GM21381 (cell line): ENCODE measurements at regions not wholly inside any gene's neighbourhood (a gene's known extent, or its start where the extent isn't known, plus 50 kb on each side); places are given as distances from the start of the nearest gene placed in this dataset.
"Not testable (repeated sequence)": the region's sequence is repeated elsewhere in the genome, so short reads cannot be mapped to it uniquely, and the experiment has no call there.

Source experiments
- ATAC-seq: cut with Tn5 transposase; IDR thresholded peaks from one replicate; pipeline ENCODE4 v1.9.1; 2021; ENCODE audit warnings: mild to moderate bottlenecking, moderate library complexity; ENCODE audit not compliant: unreplicated experiment

DNA sequence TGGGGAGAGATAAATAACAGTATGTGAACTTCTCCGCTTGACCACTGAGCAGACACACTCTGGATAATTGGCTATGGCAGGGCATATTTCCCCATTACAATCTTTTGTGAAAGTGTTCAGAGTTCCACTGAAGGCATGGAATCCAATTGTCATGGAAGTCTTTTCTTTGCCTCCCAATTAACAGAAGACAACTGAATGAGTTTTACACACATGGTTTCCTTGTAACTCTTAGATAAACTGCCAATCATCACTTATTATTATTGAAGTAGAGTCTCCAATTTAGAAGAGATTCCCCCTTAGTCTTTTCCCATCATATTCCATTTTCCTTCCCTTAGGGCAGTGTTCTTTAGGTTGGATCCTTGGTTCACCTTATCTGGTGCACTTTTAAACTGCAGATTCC, 308.3 kb downstream of the NR2F2 start:
- no peak for ATAC-seq

DNA sequence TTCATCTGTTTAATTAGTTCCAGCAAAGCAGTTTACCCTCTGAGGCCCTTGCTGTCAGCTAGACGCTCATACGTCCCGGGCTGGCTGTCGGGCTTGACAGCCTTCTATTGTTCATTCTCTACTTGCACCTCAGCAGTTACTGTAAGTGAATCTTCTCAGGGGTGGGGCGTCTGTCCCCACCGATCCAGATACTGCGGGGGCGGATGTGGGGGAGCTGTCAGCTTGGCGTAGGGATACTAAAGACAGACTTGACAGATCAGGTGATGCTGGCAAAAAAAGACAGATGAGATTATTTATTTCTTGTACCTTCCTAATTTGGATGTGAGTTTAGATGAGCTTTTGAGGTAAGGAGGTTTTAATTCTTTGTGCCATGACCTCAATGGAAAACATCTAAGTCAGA, 315.3 kb downstream of the NR2F2 start:
- ATAC-seq = no peak

DNA sequence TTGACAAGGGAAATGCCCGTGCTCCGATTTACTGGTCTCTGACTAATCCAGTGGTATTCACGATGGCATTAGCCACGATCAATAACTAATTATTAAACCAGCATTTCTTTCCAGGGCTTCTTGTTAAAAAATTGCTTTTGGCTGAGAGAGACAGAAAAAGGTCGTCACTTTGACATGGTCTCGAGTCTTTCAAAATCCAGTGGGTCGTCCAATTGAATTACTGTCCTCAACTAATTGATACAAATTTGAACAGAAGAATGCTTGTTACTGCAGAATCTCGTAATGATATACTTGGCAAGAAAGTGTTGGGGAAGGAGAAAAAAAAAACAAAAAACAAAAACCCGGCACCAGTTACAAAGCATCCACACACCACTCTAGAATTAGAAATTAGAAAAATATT, 318.4 kb downstream of the NR2F2 start:
- ATAC-seq = no peak

DNA sequence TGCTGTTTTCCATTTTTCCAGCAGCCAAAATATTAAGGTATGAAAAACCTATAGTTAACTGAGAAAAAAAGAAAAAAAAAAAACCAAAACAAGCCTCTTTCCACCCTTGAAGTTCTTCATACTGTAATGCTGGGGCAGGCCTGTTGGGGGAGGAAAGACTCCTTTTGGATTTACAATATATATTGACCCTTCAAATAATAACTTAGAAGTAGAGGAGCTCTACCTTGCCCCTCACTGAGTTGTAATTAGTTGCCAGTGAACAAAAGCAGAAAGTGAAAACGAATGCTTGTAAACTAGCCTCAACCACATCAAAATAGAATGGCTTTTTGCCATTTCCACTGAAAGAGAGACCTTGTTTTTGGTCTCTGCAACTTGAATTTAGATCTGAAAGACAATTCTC, 326.6 kb downstream of the NR2F2 start:
- no peak for ATAC-seq

DNA sequence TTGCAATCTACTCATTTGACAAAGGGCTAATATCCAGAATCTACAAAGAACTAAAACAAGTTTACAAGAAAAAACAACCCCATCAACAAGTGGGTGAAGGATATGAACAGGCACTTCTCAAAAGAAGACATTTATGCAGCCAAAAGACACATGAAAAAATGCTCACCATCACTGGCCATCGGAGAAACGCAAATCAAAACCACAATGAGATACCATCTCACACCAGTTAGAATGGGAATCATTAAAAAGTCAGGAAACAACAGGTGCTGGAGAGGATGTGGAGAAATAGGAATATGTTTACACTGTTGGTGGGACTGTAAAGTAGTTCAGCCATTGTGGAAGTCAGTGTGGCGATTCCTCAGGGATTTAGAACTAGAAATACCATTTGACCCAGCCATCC, 336.5 kb downstream of the NR2F2 start:
- not testable (repeated sequence) for ATAC-seq

DNA sequence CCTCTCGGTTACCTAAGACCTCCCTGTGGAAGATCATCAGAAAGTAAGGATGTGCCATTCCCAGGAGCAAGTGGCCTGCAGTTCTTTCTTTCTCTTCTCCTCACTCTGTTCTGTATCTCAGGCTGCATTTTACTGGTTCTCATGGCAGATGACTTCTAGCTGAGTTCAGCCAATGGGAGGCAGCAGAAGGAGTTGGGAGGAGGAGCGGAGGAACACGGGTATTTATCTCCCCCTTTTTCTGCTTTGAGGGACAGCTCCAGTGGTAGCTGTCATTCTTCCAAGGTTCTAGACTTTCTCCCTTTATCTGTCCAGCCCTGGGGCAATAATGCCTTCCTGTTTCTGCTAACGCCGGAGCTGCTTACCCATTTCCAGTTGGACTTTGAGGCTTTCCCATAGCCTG, 339.9 kb downstream of the NR2F2 start:
- no peak for ATAC-seq

DNA sequence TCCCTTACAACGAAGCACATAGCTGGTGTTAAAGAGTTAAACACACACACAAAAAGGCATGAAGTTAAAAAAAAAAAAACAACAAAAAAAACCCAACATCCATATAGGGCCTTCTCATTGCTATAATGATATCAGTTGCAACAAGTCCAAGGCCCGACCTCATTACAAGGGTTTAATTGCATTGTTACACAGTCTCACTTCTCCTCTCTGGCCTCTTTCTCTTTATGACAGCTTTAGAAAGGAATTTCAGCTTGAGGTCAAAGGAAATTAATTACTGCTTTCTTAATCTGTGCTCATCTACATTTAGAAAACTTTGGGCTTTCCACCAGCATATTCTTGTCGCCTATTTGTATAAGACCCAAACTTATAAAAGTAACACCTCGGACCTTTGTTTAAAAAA, 342.1 kb downstream of the NR2F2 start:
- ATAC-seq = no peak

DNA sequence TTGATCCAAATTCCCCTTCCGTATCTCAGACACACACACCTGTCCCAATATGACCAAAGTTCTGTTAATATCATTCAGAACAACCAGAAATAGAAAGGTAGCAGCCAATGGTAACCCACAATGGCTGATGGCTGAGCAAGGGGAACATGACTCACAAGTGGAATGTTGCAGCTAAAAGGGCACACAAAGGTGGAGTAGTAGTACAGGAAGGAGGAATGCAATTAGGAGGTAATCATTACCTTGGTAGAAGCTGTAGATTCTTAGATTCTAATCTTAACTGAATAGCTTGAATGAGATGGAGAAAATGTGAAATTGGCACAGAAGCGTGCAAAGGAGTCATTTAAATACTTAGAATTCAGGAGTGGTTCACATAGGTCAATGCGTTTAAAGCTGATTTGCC, 347.9 kb downstream of the NR2F2 start:
- ATAC-seq = no peak

DNA sequence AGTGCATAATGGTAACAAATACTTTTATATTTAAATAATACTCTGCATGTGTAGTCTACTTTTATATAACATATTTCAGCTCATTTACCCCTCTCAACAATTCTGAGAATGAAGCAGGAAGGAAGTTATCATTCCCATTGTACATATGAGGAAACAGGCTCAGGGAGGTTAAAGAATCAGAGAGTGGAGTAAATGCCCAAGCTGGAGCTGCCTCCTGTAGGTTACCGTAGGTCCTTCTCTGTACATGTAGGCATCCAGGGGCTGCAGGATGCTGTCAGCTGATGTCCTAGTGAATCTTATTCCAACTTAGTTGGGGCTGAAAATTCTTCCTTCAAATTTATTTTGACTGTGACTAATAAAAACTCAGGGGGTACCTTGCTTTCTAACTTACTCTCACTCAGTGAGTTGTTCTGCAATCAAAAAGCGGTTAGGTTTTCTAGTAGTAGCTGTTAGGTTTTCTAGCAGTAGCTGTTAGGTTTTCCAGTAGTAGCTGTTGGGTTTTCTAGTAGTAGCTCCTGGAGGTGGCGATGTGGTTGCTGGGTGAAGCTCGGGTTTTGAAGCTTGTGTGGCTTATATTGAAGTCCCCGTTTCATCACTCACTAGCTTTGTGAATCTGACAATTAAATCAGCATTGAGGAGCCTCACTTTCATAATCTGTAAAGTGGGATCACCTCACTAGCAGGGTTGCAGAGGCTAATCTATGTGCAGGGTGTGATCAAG, 357.0 kb downstream of the NR2F2 start:
- no peak for ATAC-seq

DNA sequence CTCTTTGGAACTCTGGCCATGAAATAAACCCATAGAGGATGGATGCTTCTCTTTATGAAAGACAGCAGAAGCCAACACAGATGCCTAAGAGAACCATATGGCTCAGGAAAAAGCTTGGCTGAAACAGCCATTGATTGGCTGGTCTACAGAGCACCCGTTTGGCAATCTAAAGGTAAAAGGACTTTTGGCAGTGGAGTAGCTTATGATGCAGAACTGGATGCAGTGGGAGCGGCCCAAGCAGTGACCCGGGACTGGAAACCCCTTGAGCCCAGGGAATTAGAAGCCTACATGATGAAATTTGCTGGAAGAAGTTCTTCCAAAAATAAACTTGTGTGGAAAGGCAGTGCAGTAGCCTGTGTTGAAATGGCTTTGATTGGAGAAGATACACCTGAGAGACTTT, 360.2 kb downstream of the NR2F2 start:
- no peak for ATAC-seq

DNA sequence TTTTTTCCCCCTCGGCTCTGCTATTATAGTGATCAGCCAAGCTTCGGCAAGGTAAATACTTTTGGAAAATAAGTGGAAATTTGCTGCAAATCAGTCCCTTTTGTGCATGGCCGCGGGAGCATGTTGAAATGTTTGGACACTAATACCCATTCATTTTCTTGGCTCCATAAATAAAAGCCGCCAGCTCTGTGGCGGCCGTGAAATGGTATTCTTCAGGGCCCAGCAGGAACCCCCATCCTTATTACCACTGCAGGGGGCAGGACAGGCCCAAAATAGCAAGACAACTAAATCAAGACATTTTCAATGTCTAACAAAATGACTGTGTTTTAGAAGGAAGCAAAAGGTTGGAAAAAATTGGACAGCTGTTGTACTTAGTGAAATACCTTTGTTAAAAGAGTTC, 362.3 kb downstream of the NR2F2 start:
- ATAC-seq = no peak

DNA sequence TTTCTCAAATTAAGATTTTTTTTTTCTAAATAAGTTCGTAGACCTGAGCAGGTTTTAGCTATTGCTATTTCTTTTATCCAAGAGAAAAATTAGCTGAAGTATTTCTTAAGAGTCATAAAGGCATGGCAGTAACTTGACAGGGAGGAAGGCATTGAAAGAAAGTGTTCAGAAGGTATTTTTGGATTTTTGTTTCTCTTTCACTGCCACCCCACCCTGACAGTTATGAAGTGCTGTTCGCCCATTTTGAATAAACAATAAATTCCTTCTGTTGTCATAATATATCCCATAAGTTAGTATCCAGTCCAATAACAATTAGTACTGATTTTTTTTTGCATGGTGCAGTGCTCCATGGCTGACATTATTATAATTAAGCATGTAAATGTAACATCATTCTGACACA, 363.0 kb downstream of the NR2F2 start:
- no peak for ATAC-seq

DNA sequence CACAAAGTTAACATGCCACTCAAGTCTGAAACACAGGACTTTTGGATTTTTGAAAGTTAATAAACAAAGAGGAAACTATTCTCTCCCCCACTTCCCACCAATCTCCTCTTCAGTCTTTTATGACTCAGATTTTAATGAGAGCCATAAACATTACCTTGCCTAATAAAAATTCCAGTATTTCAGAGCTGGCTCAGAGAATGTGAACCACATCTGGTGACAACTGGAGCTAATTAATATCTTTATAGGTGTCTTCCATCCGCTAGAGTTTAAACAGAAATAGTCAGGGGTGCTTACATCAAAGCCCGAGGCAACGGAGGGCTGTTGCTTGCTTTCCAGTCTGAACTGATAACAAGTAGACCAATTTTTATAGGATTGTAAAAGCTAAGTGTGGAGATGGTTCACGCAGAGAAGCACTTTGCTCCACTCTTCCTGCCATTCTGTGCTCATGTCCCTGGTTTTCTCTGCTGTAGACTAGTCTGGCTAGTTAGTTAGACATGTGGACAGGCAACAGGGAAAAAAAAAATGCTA, 363.6 kb downstream of the NR2F2 start:
- no peak for ATAC-seq

DNA sequence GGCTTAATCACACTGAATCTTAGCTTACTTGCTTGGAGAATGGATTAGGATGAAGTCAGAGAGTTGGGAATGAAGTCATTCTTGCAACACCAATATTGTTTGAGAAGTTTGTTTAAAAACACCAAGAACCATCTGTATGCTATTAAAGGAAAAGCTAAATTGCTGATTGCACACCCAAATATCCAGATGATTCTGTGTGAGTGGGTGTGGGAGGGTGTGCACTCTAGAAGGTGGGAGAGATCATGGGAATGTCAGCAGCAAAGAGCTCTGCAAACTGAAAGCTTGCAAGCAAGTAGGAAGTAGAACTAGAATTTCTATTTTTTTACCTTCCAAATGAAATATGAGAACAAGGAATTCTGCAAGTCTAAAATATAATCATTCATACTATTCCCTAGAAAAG, 364.9 kb downstream of the NR2F2 start:
- no peak for ATAC-seq

DNA sequence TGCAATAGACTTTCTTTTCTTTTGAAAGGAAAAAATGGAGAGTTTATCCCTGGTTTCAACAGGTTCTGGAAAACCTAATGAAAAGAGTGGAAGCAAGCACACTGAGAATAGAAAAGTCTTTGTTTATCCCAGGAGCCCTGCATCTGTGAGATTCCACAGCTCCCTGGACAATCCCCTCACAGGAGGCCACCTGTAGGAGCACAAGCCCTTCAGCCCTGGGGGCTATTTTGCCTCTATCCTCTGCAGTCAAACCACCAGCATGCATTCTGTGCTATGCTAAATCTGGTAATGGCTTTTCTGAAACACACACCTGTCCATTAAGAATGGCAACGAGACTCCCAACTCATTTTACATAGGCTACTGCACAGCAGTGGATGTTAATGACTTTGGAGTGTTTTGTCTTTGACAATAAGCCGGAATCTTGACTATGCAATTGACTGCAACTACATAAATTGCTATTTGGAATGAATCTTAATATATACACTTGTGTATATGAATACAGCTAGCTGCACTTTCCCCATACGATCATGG, 369.4 kb downstream of the NR2F2 start:
- ATAC-seq = no peak

DNA sequence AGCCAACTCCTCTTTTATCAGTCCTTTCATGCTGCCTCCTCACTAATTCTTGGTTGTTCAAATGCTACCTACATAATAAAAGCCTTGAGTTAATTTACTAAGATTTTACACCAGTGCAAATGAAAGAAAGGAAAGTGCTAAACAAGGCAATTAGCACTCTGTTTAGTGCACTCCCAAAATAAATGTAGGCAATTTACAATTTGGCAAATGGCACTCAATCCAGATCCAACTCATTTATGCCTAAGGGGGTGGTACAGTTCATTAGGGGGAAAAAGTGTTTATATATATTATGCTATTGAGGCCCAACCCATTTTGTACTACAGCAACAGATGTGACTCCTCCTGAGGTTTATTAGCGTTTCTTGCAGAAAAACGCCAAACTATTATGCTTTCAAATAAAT, 370.1 kb downstream of the NR2F2 start:
- no peak for ATAC-seq

DNA sequence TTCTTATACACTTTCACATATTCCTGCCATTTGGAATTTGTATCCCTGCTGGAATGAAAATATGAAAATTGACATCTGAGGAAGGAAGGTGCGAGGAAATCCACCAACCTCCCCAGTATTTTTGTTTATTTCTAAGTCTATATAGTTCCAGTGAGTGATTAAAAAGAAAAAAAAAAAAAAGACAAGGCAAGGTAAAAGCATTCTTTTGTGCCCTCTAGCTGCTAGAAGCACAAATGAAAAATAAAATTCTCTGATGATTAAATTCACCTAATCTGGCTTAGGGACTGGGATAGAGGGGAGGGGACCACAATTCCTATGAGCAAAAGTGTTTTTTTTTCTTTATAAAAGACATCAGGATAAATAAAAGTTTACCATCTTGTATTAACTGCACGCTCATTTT, 370.9 kb downstream of the NR2F2 start:
- ATAC-seq = no peak

DNA sequence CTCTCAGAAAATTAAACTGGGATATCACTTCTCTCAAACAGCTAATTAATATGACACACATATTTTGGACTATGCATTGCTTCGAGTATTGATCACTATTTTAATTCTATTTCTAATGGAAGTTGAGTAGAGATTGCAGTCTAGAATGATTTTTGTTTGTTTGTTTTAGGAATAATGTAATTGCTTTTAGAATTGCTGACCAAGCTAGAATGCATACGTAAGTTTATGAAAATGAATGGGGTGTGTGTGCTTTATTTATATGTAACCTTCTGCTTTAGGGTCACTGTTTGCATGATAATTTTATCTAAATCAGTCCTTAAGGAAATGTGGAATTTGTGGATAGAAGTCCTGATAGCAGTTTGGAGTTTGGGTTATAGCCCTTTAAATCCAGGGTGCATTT, 371.4 kb downstream of the NR2F2 start:
- no peak for ATAC-seq

DNA sequence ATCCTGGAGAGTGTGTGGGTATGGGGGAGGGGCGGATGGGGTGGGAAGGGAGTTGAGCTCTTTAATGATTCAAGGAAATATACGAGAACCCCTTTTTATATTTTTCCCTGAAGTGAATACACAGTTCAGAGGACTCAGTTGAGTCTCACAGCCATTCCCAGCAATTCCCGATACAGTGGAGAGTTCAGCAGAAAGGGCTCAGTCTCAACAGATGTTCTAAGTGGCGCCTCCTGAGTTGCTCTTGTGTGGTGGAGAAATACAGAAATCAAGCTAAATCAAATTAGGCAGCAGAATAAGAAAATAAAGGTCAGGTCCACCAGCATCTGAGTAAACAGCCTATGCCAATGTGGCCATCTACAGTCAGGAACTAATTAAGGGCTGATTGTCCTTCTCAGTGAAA, 372.1 kb downstream of the NR2F2 start:
- ATAC-seq = no peak

DNA sequence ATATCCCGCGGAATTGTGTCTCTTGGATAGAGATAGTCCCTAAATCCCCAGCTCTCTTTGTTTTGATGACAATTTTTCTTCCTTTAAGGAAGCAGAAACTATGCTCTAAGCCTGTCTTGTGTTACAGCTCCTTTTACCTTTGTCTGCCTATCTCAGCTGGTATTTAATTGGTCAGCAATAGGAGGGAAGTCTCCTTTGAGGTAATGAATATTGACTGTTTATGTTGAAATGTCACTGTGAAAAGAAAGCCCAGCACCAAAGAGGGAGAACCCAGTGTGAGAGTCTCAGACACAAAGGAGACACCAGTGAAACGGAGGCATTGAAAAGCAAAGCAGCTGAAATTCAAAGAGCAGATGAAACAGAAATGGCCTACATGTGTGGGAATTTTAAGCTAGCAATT, 372.6 kb downstream of the NR2F2 start:
- ATAC-seq = no peak

DNA sequence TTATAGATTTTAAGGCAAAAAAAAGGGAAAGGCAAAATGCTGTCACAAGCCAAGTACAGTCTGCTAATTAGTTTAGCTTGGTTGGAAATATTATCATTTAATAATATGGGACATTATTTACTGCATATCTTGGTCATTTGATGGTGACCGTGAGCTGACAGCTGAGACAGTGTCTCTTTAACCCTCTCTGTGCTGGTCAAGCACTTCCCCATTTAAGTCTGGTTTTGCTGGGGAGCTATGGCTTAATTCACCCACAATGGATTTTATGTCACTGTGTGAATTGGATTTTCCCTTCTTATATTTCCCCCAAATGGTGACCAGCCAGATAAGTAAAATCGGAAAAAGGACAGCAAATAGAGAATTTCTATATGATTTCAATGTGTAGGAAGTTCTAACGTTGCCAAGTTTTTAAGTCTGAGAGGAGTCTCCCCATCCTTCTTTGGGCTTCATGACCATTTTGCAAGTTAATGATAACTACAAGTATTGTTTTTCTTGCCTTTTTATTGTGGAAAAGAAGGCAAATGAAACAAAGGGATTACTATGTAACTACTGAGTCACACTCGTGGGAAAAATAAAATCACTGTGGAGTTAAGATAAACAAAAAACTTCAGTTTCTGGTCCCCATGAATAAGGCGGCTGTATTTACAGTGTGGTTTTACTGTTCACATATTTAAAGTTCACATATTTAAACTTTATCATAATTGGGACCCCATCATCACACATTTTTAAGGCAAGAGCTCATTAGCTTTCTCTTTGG, 373.5 kb downstream of the NR2F2 start:
- no peak for ATAC-seq

DNA sequence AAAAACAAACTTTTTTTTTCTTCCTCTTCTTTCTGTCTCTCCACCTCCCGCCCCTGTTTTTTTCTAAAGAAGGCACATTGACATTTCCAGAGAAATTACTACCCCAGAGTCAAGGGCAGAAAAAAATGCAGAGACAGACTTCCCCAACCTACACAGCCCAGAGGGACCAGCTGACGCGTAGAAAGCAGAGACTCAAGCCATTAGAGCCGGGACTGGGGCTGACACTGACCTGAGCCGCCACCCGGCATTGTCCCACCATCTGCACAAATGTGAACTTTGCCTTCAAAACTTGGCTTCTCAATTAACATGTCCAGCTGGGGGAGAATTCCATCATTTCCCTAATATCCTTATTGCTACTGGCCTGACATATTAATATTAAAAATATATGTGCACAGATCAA, 385.6 kb downstream of the NR2F2 start:
- ATAC-seq = no peak
